OCI-LY3 (cell line): ENCODE measurements at regions not wholly inside any gene's neighbourhood (a gene's known extent, or its start where the extent isn't known, plus 50 kb on each side); places are given as distances from the start of the nearest gene placed in this dataset.

Experiments
- EZH2phosphoT487 ChIP-seq: fragments of 200-600 bp; shearing (Covaris generic); IDR thresholded peaks from 2 replicates; pipeline ENCODE4 v1.6.1; 2018; ENCODE audit warnings: antibody characterized with exemption, mixed run types, low read depth
- TF ChIP-seq, protein P1 (sequence below): fragments of 200-600, 300-600 bp; sonication (generic); IDR thresholded peaks from 2 replicates; pipeline ENCODE4 v1.5.1; 2014; ENCODE audit warnings: antibody characterized with exemption, low read length, low read depth

DNA sequence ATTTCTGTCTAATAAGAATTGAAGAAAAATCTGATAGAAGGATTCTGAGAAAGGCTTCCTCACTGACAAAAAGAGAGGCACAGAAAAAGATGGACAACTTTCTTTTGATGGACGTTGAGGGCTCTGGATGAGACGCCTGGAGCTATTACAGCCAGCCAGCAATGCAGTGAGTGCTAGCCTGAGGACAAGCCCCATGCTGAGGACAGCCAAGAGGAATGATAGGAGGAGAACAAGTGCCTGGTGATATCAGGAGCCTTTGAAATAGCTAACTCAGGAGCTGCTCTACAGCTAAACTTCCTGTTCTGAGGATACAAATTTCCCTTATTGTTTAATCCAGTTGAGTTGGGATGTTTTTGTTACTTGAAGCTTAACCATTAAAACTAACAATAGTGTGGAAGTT is 212.3 kb downstream of the COG6 start:
- TF ChIP-seq, protein P1, sequence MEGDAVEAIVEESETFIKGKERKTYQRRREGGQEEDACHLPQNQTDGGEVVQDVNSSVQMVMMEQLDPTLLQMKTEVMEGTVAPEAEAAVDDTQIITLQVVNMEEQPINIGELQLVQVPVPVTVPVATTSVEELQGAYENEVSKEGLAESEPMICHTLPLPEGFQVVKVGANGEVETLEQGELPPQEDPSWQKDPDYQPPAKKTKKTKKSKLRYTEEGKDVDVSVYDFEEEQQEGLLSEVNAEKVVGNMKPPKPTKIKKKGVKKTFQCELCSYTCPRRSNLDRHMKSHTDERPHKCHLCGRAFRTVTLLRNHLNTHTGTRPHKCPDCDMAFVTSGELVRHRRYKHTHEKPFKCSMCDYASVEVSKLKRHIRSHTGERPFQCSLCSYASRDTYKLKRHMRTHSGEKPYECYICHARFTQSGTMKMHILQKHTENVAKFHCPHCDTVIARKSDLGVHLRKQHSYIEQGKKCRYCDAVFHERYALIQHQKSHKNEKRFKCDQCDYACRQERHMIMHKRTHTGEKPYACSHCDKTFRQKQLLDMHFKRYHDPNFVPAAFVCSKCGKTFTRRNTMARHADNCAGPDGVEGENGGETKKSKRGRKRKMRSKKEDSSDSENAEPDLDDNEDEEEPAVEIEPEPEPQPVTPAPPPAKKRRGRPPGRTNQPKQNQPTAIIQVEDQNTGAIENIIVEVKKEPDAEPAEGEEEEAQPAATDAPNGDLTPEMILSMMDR = no peak
- no peak for TF ChIP-seq EZH2phosphoT487
